GM12878 (cell line): ENCODE measurements at regions not wholly inside any gene's neighbourhood (a gene's known extent, or its start where the extent isn't known, plus 50 kb on each side); places are given as distances from the start of the nearest gene placed in this dataset.

Experiments
- ATAC-seq: fragments of 200-7000 bp; cut with Tn5 transposase; 3 replicates; pipeline ENCODE4 v1.9.1; 2020; ENCODE audit warnings: mild to moderate bottlenecking, moderate library complexity
- BruUV-seq: library from RNA; stranded (reverse); fragments of 400-500 nt; replicated peaks from 2 replicates; lab custom pipeline; 2021; lab: Mats Ljungman, UMichigan
- CTCF ChIA-PET: fragments of 300-600 bp; sonication (Branson Sonifier 250); formaldehyde crosslinking; extraction: SDS; loops from one replicate; lab custom pipeline; 2021; ENCODE audit warnings: inconsistent platforms; lab: Yijun Ruan, JAX
- POLR2A ChIA-PET: fragments of 350-600 bp; formaldehyde crosslinking; extraction: SDS; loops from one replicate; lab custom pipeline; 2021; ENCODE audit warnings: inconsistent platforms; lab: Charles Lee
- RAD21 ChIA-PET: fragments of 300-600 bp; sonication (Branson Sonifier 250); formaldehyde crosslinking; loops from one replicate; lab custom pipeline; 2023; ENCODE audit warnings: antibody characterized with exemption; ENCODE audit not compliant: unreplicated experiment; lab: Charles Lee
- SMC1A ChIA-PET: fragments of 300-600 bp; sonication (Branson Sonifier 250); formaldehyde crosslinking; loops from one replicate; lab custom pipeline; 2023; ENCODE audit not compliant: unreplicated experiment, uncharacterized antibody; lab: Charles Lee
- DNase-seq: peaks from one replicate; pipeline ENCODE4 v3.0.0-alpha.2; 2011; ENCODE audit warnings: low read depth, low spot score
- FAIRE-seq: peaks from 3 replicates; lab custom pipeline; 2011; peaks lifted over from hg19 to GRCh38; lab: Jason Lieb, UNC
- H2AFZ ChIP-seq: 2 replicates; pipeline ENCODE4 v1.6.0; 2011; ENCODE audit warnings: low read depth, low read length, control low read depth; ENCODE audit not compliant: control insufficient read depth
- H3K27ac ChIP-seq: 2 replicates; pipeline ENCODE4 v1.5.1; 2011; ENCODE audit warnings: control low read depth; ENCODE audit not compliant: control insufficient read depth, insufficient read depth
- H3K27me3 ChIP-seq, 2 experiments: replicated peaks in 1 of 2; 2 replicates each; pipeline versions ENCODE4 v1.6.0 to v1.6.1; 2011; ENCODE audit warnings: low read length in 1 of 2; ENCODE audit not compliant: control insufficient read depth in 2 of 2, insufficient read depth in 2 of 2
- H3K36me3 ChIP-seq, 2 experiments: 2 replicates each; pipeline ENCODE4 v1.5.1; 2011; ENCODE audit warnings: low read length in 1 of 2; ENCODE audit not compliant: control insufficient read depth in 2 of 2, insufficient read depth in 2 of 2
- H3K4me1 ChIP-seq: 2 replicates; pipeline ENCODE4 v1.6.1; 2011; ENCODE audit warnings: mild to moderate bottlenecking, low read length, moderate library complexity, mixed read lengths; ENCODE audit not compliant: control insufficient read depth, insufficient read depth
- H3K4me2 ChIP-seq: 2 replicates; pipeline ENCODE4 v1.6.0; 2011; ENCODE audit warnings: control low read depth; ENCODE audit not compliant: control insufficient read depth, insufficient read depth
- H3K4me3 ChIP-seq: fragments of 200-600 bp; sonication (generic); 2 replicates; pipeline ENCODE4 v1.5.1; 2016
- H3K79me2 ChIP-seq: 2 replicates; pipeline ENCODE4 v1.6.0; 2011; ENCODE audit warnings: low read length; ENCODE audit not compliant: control insufficient read depth, insufficient read depth
- H3K9ac ChIP-seq: 2 replicates; pipeline ENCODE4 v1.8.0; 2011; ENCODE audit warnings: low read length, control low read depth, mixed read lengths; ENCODE audit not compliant: control insufficient read depth, insufficient read depth
- H3K9me3 ChIP-seq: replicated peaks from 3 replicates; pipeline ENCODE4 v1.5.1; 2011; ENCODE audit warnings: mild to moderate bottlenecking, low read length; ENCODE audit not compliant: control insufficient read depth, insufficient read depth
- H4K20me1 ChIP-seq: 2 replicates; pipeline ENCODE4 v1.6.0; 2011; ENCODE audit not compliant: control insufficient read depth, insufficient read depth
- ATF3 ChIP-seq: IDR thresholded peaks from 2 replicates; pipeline ENCODE4 v1.6.1; 2011; ENCODE audit warnings: low read depth, mild to moderate bottlenecking, low read length, moderate library complexity, borderline replicate concordance; ENCODE audit errors: extremely low read depth
- CBX5 ChIP-seq: sonication (generic); IDR thresholded peaks from 2 replicates; pipeline ENCODE4 v1.6.1; 2016; ENCODE audit warnings: low read depth, moderate library complexity, mild to moderate bottlenecking, inconsistent platforms
- JUND ChIP-seq: IDR thresholded peaks from 2 replicates; pipeline ENCODE4 v1.6.1; 2012; ENCODE audit warnings: low read depth, mild to moderate bottlenecking, low read length, improper control_type of control experiment, moderate library complexity
- LARP7 ChIP-seq: fragments of 450-650 bp; IDR thresholded peaks from 2 replicates; pipeline ENCODE4 v1.6.1; 2017; ENCODE audit warnings: mild to moderate bottlenecking
- MTA3 ChIP-seq: IDR thresholded peaks from 2 replicates; pipeline ENCODE4 v1.6.1; 2012; ENCODE audit warnings: low read length, inconsistent platforms, borderline replicate concordance
- NFXL1 ChIP-seq: fragments of 450-650 bp; IDR thresholded peaks from 2 replicates; pipeline ENCODE4 v1.6.1; 2017; ENCODE audit warnings: antibody characterized with exemption, mild to moderate bottlenecking, borderline replicate concordance
- NR2C2 ChIP-seq: IDR thresholded peaks from 2 replicates; pipeline ENCODE4 v1.6.1; 2011; ENCODE audit warnings: borderline replicate concordance, low read depth; ENCODE audit not compliant: control insufficient read depth, insufficient read length
- PKNOX1 ChIP-seq: fragments of 450-650 bp; IDR thresholded peaks from 2 replicates; pipeline ENCODE4 v1.6.1; 2016; ENCODE audit warnings: mild to moderate bottlenecking
- RAD51 ChIP-seq: fragments of 450-650 bp; IDR thresholded peaks from 2 replicates; pipeline ENCODE4 v1.6.1; 2016; ENCODE audit warnings: moderate library complexity, mild to moderate bottlenecking, inconsistent platforms
- SMAD1 ChIP-seq: fragments of 450-650 bp; IDR thresholded peaks from 2 replicates; pipeline ENCODE4 v1.6.1; 2018; ENCODE audit warnings: mild to moderate bottlenecking, low read depth; ENCODE audit not compliant: partially characterized antibody
- SMC3 ChIP-seq: IDR thresholded peaks from 2 replicates; pipeline ENCODE4 v1.6.1; 2011; ENCODE audit warnings: low read length, improper control_type of control experiment, borderline replicate concordance
- SP1 ChIP-seq: IDR thresholded peaks from one replicate; pipeline ENCODE4 v1.6.1; 2011; ENCODE audit warnings: low read depth, low read length
- TCF7 ChIP-seq: IDR thresholded peaks from 2 replicates; pipeline ENCODE4 v1.6.1; 2014; ENCODE audit warnings: antibody characterized with exemption, borderline replicate concordance
- ZNF274 ChIP-seq: IDR thresholded peaks from one replicate; pipeline ENCODE4 v1.8.0; 2011; ENCODE audit not compliant: insufficient read length, insufficient read depth
- ZNF687 ChIP-seq: fragments of 450-650 bp; IDR thresholded peaks from 2 replicates; pipeline ENCODE4 v1.6.1; 2017; ENCODE audit warnings: mild to moderate bottlenecking, moderate library complexity
- whole genome bisulfite sequencing: methylation state at CpG from one replicate; pipeline ENCODE4 v1.1.6; 2016; ENCODE audit warnings: low lambda C conversion rate; ENCODE audit not compliant: insufficient replicate concordance, insufficient coverage; ENCODE audit errors: missing lambda C conversion rate; 5-methylcytosine and 5-hydroxymethylcytosine counted together
- in situ Hi-C: fragments of 300-500 bp; cut with MboI; formaldehyde crosslinking; loops from 9 replicates; pipeline ENCODE4 v1.14.3; 2018; ENCODE audit warnings: mixed read lengths
- intact Hi-C: fragments of 100-400 bp; cut with micrococcal nuclease; formaldehyde crosslinking; loops from one replicate; pipeline ENCODE4 v1.14.2; 2022; ENCODE audit not compliant: unreplicated experiment

GRCh38 chr5:98992552-98992951 is 63.7 kb upstream of the CHD1 start:
- ChIA-PET POLR2A (no interaction called here), CTCF (interaction anchor here (1.1 kb wide), 2 partner anchors 51 to 196 kb away, joined by 3 read pairs; no protein-coding TSS in a partner anchor), RAD21 (no interaction called here), SMC1A (interaction anchor here (1.2 kb wide), 1 partner anchor 36 kb away, joined by 5 read pairs; no protein-coding TSS in a partner anchor)
- H3K9me3 ChIP-seq: no peaks in the 10 kb centered on the region
- in situ Hi-C loops (no loop called here), intact Hi-C loops (no loop called here)
- TF ChIP-seq CBX5: no peak
- TF ChIP-seq NR2C2: no peak
- no peak for TF ChIP-seq SMAD1
- no peak for TF ChIP-seq LARP7
- no peak for TF ChIP-seq RAD51
- no peak for TF ChIP-seq PKNOX1
- no peak for TF ChIP-seq ATF3
- no peaks in the 10 kb centered on the region for H3K79me2 ChIP-seq
- H3K4me2 ChIP-seq: no peak overlapping the region
- no peak overlapping the region for H3K4me3 ChIP-seq
- no peak overlapping the region for H2AFZ ChIP-seq
- no peak for FAIRE-seq
- no peak for ATAC-seq
- DNase-seq: no peak
- H3K4me1 ChIP-seq: no peaks in the 10 kb centered on the region
- no peaks in the 10 kb centered on the region for H4K20me1 ChIP-seq
- no TSS peak for BruUV-seq
- H3K9ac ChIP-seq: no peak overlapping the region
- no peak overlapping the region for H3K27ac ChIP-seq
- H3K27me3 ChIP-seq: no peaks in the 10 kb centered on the region
- no peaks in the 10 kb centered on the region for H3K36me3 ChIP-seq

GRCh38 chr5:98989727-98990126 is 60.9 kb upstream of the CHD1 start:
- CTCF ChIA-PET: no interaction called here
- no peak overlapping the region for H3K4me3 ChIP-seq
- H4K20me1 ChIP-seq: no peaks in the 10 kb centered on the region
- WGBS: 72% methylated on average over 3 of the region's 3 CpGs
- no peak overlapping the region for H3K9ac ChIP-seq
- no peaks in the 10 kb centered on the region for H3K9me3 ChIP-seq
- BruUV-seq: no TSS peak
- no peak overlapping the region for H3K27ac ChIP-seq
- POLR2A ChIA-PET: no interaction called here
- no peak for ATAC-seq
- no peaks in the 10 kb centered on the region for H3K4me1 ChIP-seq
- FAIRE-seq: no peak
- no peaks in the 10 kb centered on the region for H3K27me3 ChIP-seq
- RAD21 ChIA-PET: no interaction called here
- DNase-seq: no peak
- no peaks in the 10 kb centered on the region for H3K79me2 ChIP-seq
- no peak overlapping the region for H3K4me2 ChIP-seq
- in situ Hi-C loops: no loop called here
- SMC1A ChIA-PET: interaction anchor here (1.0 kb wide), 1 partner anchor 15 kb away, joined by 3 read pairs; no protein-coding TSS in a partner anchor
- no peaks in the 10 kb centered on the region for H3K36me3 ChIP-seq
- intact Hi-C loops: no loop called here
- H2AFZ ChIP-seq: no peak overlapping the region
- TF ChIP-seq ZNF687: no peak
- TF ChIP-seq MTA3: no peak
- no peak for TF ChIP-seq ZNF274
- TF ChIP-seq SP1: no peak
- TF ChIP-seq SMC3: no peak
- TF ChIP-seq JUND: no peak
- no peak for TF ChIP-seq TCF7
- no peak for TF ChIP-seq NFXL1
